ENCODE measurements at regions not wholly inside any gene's neighbourhood (a gene's known extent, or its start where the extent isn't known, plus 50 kb on each side); places are given as distances from the start of the nearest gene placed in this dataset.

- CTCF ChIA-PET, result no interaction called here
- H3K4me1 Mint-ChIP-seq, result peaks cover 6% of the 10 kb centered on the region
- no peaks in the 10 kb centered on the region for H3K27me3 Mint-ChIP-seq (ENCODE audit: low read depth)
- no peak overlapping the region for H3K27ac Mint-ChIP-seq
- TF ChIP-seq ZNF219 (CRISPR knock-in tag; IDR thresholded peaks at IDR 0.05; ENCODE audit: borderline replicate concordance) (no peak), TEAD4 (CRISPR knock-in tag; IDR thresholded peaks at IDR 0.05) (no peak), AR (CRISPR knock-in tag; IDR thresholded peaks at IDR 0.05) (no peak), JUN (CRISPR knock-in tag; IDR thresholded peaks at IDR 0.05) (no peak), ELF4 (CRISPR knock-in tag; IDR thresholded peaks at IDR 0.05; ENCODE audit: low read depth) (no peak), FOXP1 (CRISPR knock-in tag; IDR thresholded peaks at IDR 0.05; ENCODE audit: borderline replicate concordance) (no peak), E2F1 (CRISPR knock-in tag; IDR thresholded peaks at IDR 0.05) (no peak)
- no peaks in the 10 kb centered on the region for H3K36me3 Mint-ChIP-seq
- H3K9me3 Mint-ChIP-seq, result peaks cover 4% of the 10 kb centered on the region
- POLR2A ChIA-PET, result no interaction called here
- DNase-seq (ENCODE audit: low spot score) (no peak), ATAC-seq (peak; percentile 79)
- no peak overlapping the region for H3K4me3 Mint-ChIP-seq
Measured at GRCh38 chr7:80312139-80312661, 177.6 kb downstream of the GNAI1 start.

- H3K36me3 Mint-ChIP-seq, result no peaks in the 10 kb centered on the region
- no peaks in the 10 kb centered on the region for H3K27me3 Mint-ChIP-seq (ENCODE audit: low read depth)
- peaks cover 6% of the 10 kb centered on the region for H3K4me1 Mint-ChIP-seq
- ChIA-PET CTCF (no interaction called here), POLR2A (no interaction called here)
- DNase-seq (ENCODE audit: low spot score) (no peak), ATAC-seq (no peak)
- H3K27ac Mint-ChIP-seq, result no peak overlapping the region
- H3K4me3 Mint-ChIP-seq, result no peak overlapping the region
- peaks cover 4% of the 10 kb centered on the region for H3K9me3 Mint-ChIP-seq
- TF ChIP-seq ZMAT4 (CRISPR knock-in tag; IDR thresholded peaks at IDR 0.05), result no peak
- no peak for TF ChIP-seq CTCF (IDR thresholded peaks at IDR 0.05)
- no peak for TF ChIP-seq FOXK1 (CRISPR knock-in tag; IDR thresholded peaks at IDR 0.05)
- no peak for TF ChIP-seq ZNF671 (CRISPR knock-in tag; IDR thresholded peaks at IDR 0.05)
- TF ChIP-seq JAZF1 (CRISPR knock-in tag; IDR thresholded peaks at IDR 0.05), result no peak
- TF ChIP-seq PRDM15 (CRISPR knock-in tag; IDR thresholded peaks at IDR 0.05), result no peak
- no peak for TF ChIP-seq NFYB (CRISPR knock-in tag; conservative IDR thresholded peaks at IDR 0.05; ENCODE audit: low read depth)
- TF ChIP-seq ATF6 (CRISPR knock-in tag; IDR thresholded peaks at IDR 0.05), result no peak
- TF ChIP-seq SP1 (CRISPR knock-in tag; conservative IDR thresholded peaks at IDR 0.05), result no peak
- TF ChIP-seq IRF2 (CRISPR knock-in tag; IDR thresholded peaks at IDR 0.05; ENCODE audit: borderline replicate concordance, low read depth), result no peak
- no peak for TF ChIP-seq ATF3 (CRISPR knock-in tag; conservative IDR thresholded peaks at IDR 0.05)
- no peak for TF ChIP-seq SMAD3 (CRISPR knock-in tag; IDR thresholded peaks at IDR 0.05; ENCODE audit: borderline replicate concordance)
- TF ChIP-seq RORB (CRISPR knock-in tag; IDR thresholded peaks at IDR 0.05), result no peak
- no peak for TF ChIP-seq GABPB1 (CRISPR knock-in tag; IDR thresholded peaks at IDR 0.05)
- no peak for TF ChIP-seq PRRX2 (CRISPR knock-in tag; IDR thresholded peaks at IDR 0.05)
- no peak for TF ChIP-seq E2F5 (CRISPR knock-in tag; IDR thresholded peaks at IDR 0.05)
Measured at GRCh38 chr7:80311313-80311712, 176.7 kb downstream of the GNAI1 start.

Data from WTC11 (cell line).